IMR-90 (cell line): ENCODE measurements at regions not wholly inside any gene's neighbourhood (a gene's known extent, or its start where the extent isn't known, plus 50 kb on each side); places are given as distances from the start of the nearest gene placed in this dataset.
"Not testable (repeated sequence)": the region's sequence is repeated elsewhere in the genome, so short reads cannot be mapped to it uniquely, and the experiment has no call there.

ENCODE experiments used
- BHLHE40 ChIP-seq: fragments of 150-350 bp; IDR thresholded peaks from 2 replicates; pipeline ENCODE4 v1.6.1; 2016; ENCODE audit warnings: mild to moderate bottlenecking, low read depth, low read length
- CTCF ChIP-seq: conservative IDR thresholded peaks from 2 replicates; pipeline ENCODE4 v1.5.1; 2012; ENCODE audit warnings: mild to moderate bottlenecking, low read depth, low read length, improper control_type of control experiment
- ELK1 ChIP-seq: fragments of 150-350 bp; IDR thresholded peaks from 2 replicates; pipeline ENCODE4 v1.6.1; 2016; ENCODE audit warnings: low read depth, mild to moderate bottlenecking, low read length, moderate library complexity, borderline replicate concordance
- MAFK ChIP-seq: IDR thresholded peaks from 2 replicates; pipeline ENCODE4 v1.6.1; 2012; ENCODE audit warnings: low read depth, low read length, improper control_type of control experiment
- NFE2L2 ChIP-seq: fragments of 150-350 bp; IDR thresholded peaks from 2 replicates; pipeline ENCODE4 v1.6.1; 2016; ENCODE audit warnings: low read depth, mild to moderate bottlenecking, low read length
- POLR2A ChIP-seq: IDR thresholded peaks from 2 replicates; pipeline ENCODE4 v1.6.1; 2012; ENCODE audit warnings: mild to moderate bottlenecking, low read depth, low read length
- RAD21 ChIP-seq: IDR thresholded peaks from 2 replicates; pipeline ENCODE4 v1.6.1; 2012; ENCODE audit warnings: low read length, improper control_type of control experiment
- RFX5 ChIP-seq: IDR thresholded peaks from 2 replicates; pipeline ENCODE4 v1.8.0; 2012; ENCODE audit warnings: low read depth, mild to moderate bottlenecking, low read length, moderate library complexity

- not testable (repeated sequence) for TF ChIP-seq CTCF, POLR2A, ELK1, BHLHE40, RFX5, MAFK, RAD21, NFE2L2
These were observed 833.7 kb upstream of the RAG2 start for GRCh38 chr11:37431633-37432230.
